ENCODE measurements at regions not wholly inside any gene's neighbourhood (a gene's known extent, or its start where the extent isn't known, plus 50 kb on each side); places are given as distances from the start of the nearest gene placed in this dataset.

DNA sequence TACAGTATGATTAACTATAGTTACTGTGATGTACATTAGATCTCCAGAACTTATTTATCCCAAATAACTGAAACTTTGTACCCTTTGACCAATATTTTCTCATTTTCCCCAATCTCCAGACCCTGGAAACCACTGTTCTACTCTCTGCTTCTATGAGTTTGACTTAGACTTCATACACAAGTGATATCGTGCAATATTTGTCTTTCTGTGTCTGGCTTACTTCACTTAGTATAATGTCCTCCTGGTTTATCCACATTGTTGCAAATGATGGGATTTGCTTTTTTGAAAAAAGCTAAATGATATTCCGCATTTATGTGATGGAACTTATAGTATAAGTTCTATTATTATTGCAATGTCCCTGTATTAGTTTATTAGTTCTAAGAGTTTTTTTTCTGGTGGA, 81.8 kb upstream of the SOD3 start:
- no peak overlapping the region for H3K4me3 ChIP-seq (replicated peaks in 1 of 3; ENCODE audit: low read depth in 2 of 3, low read length in 3 of 3)
- H3K4me2 ChIP-seq (replicated peaks; ENCODE audit: extremely low read depth, low read length, poor library complexity, severe bottlenecking): no peak overlapping the region
- Mint-ChIP-seq H3K4me1 (no peaks in the 10 kb centered on the region), H3K27me3 (ENCODE audit: low read depth in 3 of 3) (peaks cover 0 to 3% (median 0%) of the 10 kb centered on the region in 3 donors), H3K27ac (no peak overlapping the region), H3K9me3 (peaks cover 18 to 50% (median 34%) of the 10 kb centered on the region in 7 donors), H3K36me3 (no peaks in the 10 kb centered on the region), H3K4me3 (no peak overlapping the region)
- no peaks in the 10 kb centered on the region for H3K79me2 ChIP-seq (ENCODE audit: insufficient read depth, low read length)
- H3K9ac ChIP-seq (ENCODE audit: insufficient read depth, low read length, poor library complexity, severe bottlenecking): no peak overlapping the region
- intact Hi-C loops (cut with micrococcal nuclease): no loop called here
- H3K27ac ChIP-seq (ENCODE audit: low read depth in 1 of 2, low read length in 2 of 2): no peak overlapping the region
- H4K20me1 ChIP-seq (ENCODE audit: insufficient read depth, low read length): no peaks in the 10 kb centered on the region
- H3K36me3 ChIP-seq (replicated peaks in 1 of 2; ENCODE audit: control insufficient read depth in 1 of 2, insufficient read depth in 2 of 2, low read length in 2 of 2): no peaks in the 10 kb centered on the region
- no peaks in the 10 kb centered on the region for H3K4me1 ChIP-seq (ENCODE audit: control insufficient read depth in 1 of 2, insufficient read depth in 2 of 2, low read length in 2 of 2)
- no CpG with 5 or more reads among the region's 2 CpGs for WGBS (ENCODE audit: insufficient coverage)
- DNase-seq: no peak
- H3K27me3 ChIP-seq (ENCODE audit: control insufficient read depth in 2 of 2, insufficient read depth in 2 of 2, low read length in 2 of 2): no peaks in the 10 kb centered on the region
- TF ChIP-seq, protein P1, sequence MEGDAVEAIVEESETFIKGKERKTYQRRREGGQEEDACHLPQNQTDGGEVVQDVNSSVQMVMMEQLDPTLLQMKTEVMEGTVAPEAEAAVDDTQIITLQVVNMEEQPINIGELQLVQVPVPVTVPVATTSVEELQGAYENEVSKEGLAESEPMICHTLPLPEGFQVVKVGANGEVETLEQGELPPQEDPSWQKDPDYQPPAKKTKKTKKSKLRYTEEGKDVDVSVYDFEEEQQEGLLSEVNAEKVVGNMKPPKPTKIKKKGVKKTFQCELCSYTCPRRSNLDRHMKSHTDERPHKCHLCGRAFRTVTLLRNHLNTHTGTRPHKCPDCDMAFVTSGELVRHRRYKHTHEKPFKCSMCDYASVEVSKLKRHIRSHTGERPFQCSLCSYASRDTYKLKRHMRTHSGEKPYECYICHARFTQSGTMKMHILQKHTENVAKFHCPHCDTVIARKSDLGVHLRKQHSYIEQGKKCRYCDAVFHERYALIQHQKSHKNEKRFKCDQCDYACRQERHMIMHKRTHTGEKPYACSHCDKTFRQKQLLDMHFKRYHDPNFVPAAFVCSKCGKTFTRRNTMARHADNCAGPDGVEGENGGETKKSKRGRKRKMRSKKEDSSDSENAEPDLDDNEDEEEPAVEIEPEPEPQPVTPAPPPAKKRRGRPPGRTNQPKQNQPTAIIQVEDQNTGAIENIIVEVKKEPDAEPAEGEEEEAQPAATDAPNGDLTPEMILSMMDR (IDR thresholded peaks at IDR 0.05): no peak
- no peak overlapping the region for H2AFZ ChIP-seq (ENCODE audit: insufficient read depth, low read depth, low read length, poor library complexity, severe bottlenecking)
- peaks cover 11 to 20% of the 10 kb centered on the region in 2 donors for H3K9me3 ChIP-seq (replicated peaks in 1 of 2; ENCODE audit: control insufficient read depth in 1 of 2, insufficient read depth in 1 of 2, low read length in 2 of 2)

DNA sequence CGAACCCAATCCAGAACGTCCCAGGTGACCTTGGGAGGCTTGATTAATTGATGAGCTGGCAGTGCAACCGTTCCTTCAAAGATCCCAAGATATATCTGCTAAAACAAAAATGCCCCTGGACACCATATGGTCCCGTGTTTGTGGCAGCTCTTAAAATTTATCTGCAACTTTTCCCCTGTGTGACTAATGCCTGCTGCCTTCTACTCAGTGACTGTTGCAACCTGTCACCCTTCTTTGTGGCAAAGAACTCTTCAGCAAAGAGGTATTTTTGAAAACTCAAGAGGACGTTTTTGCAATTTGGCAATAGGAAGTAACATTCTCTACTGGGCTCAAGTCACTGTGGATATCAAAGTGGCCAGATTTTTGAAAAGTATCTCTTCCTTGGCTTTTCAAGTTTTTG, 75.8 kb upstream of the SOD3 start:
- Mint-ChIP-seq H3K36me3 (no peaks in the 10 kb centered on the region), H3K27ac (no peak overlapping the region), H3K9me3 (peaks cover 15 to 35% (median 21%) of the 10 kb centered on the region in 7 donors), H3K27me3 (ENCODE audit: low read depth in 3 of 3) (peaks cover 0 to 2% (median 1%) of the 10 kb centered on the region in 3 donors), H3K4me3 (no peak overlapping the region), H3K4me1 (no peaks in the 10 kb centered on the region)
- Histone ChIP-seq H3K9ac (ENCODE audit: insufficient read depth, low read length, poor library complexity, severe bottlenecking) (no peak overlapping the region), H3K27me3 (ENCODE audit: control insufficient read depth in 2 of 2, insufficient read depth in 2 of 2, low read length in 2 of 2) (no peaks in the 10 kb centered on the region), H3K36me3 (replicated peaks in 1 of 2; ENCODE audit: control insufficient read depth in 1 of 2, insufficient read depth in 2 of 2, low read length in 2 of 2) (no peaks in the 10 kb centered on the region), H3K9me3 (replicated peaks in 1 of 2; ENCODE audit: control insufficient read depth in 1 of 2, insufficient read depth in 1 of 2, low read length in 2 of 2) (peaks cover 11 to 16% of the 10 kb centered on the region in 2 donors), H4K20me1 (ENCODE audit: insufficient read depth, low read length) (no peaks in the 10 kb centered on the region), H3K4me3 (replicated peaks in 1 of 3; ENCODE audit: low read depth in 2 of 3, low read length in 3 of 3) (no peak overlapping the region), H2AFZ (ENCODE audit: insufficient read depth, low read depth, low read length, poor library complexity, severe bottlenecking) (no peak overlapping the region), H3K4me1 (ENCODE audit: control insufficient read depth in 1 of 2, insufficient read depth in 2 of 2, low read length in 2 of 2) (no peaks in the 10 kb centered on the region), H3K4me2 (replicated peaks; ENCODE audit: extremely low read depth, low read length, poor library complexity, severe bottlenecking) (no peak overlapping the region), H3K79me2 (ENCODE audit: insufficient read depth, low read length) (no peaks in the 10 kb centered on the region), H3K27ac (ENCODE audit: low read depth in 1 of 2, low read length in 2 of 2) (no peak overlapping the region)
- TF ChIP-seq, protein P1 (IDR thresholded peaks at IDR 0.05): no peak
- WGBS (ENCODE audit: insufficient coverage): 47% methylated on average over 2 of the region's 5 CpGs
- DNase-seq: no peak
- intact Hi-C loops (cut with micrococcal nuclease): no loop called here
